ENCODE measurements at regions not wholly inside any gene's neighbourhood (a gene's known extent, or its start where the extent isn't known, plus 50 kb on each side); places are given as distances from the start of the nearest gene placed in this dataset.

- Histone ChIP-seq H4K20me1 (ENCODE audit: insufficient read depth) (no peaks in the 10 kb centered on the region), H3K27me3 (ENCODE audit: insufficient read depth) (no peaks in the 10 kb centered on the region), H3K27ac (ENCODE audit: low read depth in 2 of 2, low read length in 1 of 2) (no peak overlapping the region), H3K4me3 (ENCODE audit: low read depth in 2 of 2, low read length in 1 of 2) (no peak overlapping the region), H3K4me2 (no peak overlapping the region), H3K36me3 (replicated peaks in 1 of 2; ENCODE audit: control insufficient read depth in 1 of 2, insufficient read depth in 2 of 2, low read length in 1 of 2) (no peaks in the 10 kb centered on the region), H3K9me2 (no peaks in the 10 kb centered on the region), H3K9ac (no peak overlapping the region), H3F3A (replicated peaks; ENCODE audit: insufficient read depth) (no peaks in the 10 kb centered on the region), H3K4me1 (ENCODE audit: control insufficient read depth in 1 of 2, insufficient read depth in 2 of 2, low read depth in 1 of 2, low read length in 1 of 2) (peaks cover 0 to 7% of the 10 kb centered on the region in 2 experiments; a peak in 2 of 4 replicates), H2AFZ (ENCODE audit: low read depth) (no peak overlapping the region), H3K79me2 (ENCODE audit: insufficient read depth) (no peaks in the 10 kb centered on the region), H3K9me3 (no peaks in the 10 kb centered on the region)
- no peak for DNase-seq
- POLR2A ChIA-PET, result no interaction called here
- CTCF ChIA-PET, result interaction anchor here (0.8 to 1.7 kb wide), 3 partner anchors 11 to 101 kb away, joined by 3 to 5 read pairs (median 3); no protein-coding TSS in a partner anchor
- TF ChIP-seq IRF3 (IDR thresholded peaks at IDR 0.05; ENCODE audit: low read depth, low read length) (no peak), TAF1 (IDR thresholded peaks at IDR 0.05; ENCODE audit: borderline replicate concordance, low read depth, low read length) (no peak), GABPA (IDR thresholded peaks at IDR 0.05; ENCODE audit: low read depth) (no peak)
These were observed 184.6 kb upstream of the PHYHIPL start for GRCh38 chr10:58991856-58992255.

- POLR2A ChIA-PET, result no interaction called here
- no peak for TF ChIP-seq RAD21 (IDR thresholded peaks at IDR 0.05; ENCODE audit: low read length)
- TF ChIP-seq REST (IDR thresholded peaks at IDR 0.05; ENCODE audit: low read depth, low read length), result no peak
- TF ChIP-seq RXRA (IDR thresholded peaks at IDR 0.05; ENCODE audit: borderline replicate concordance, low read depth), result no peak
- TF ChIP-seq MEF2A (IDR thresholded peaks at IDR 0.05; ENCODE audit: borderline replicate concordance, low read depth), result no peak
- TF ChIP-seq EZH2phosphoT487 (IDR thresholded peaks at IDR 0.05; ENCODE audit: borderline replicate concordance, low read depth), result no peak
- no peak for TF ChIP-seq USF1 (IDR thresholded peaks at IDR 0.05; ENCODE audit: borderline replicate concordance, low read depth)
- no peak for TF ChIP-seq IRF3 (IDR thresholded peaks at IDR 0.05; ENCODE audit: low read depth, low read length)
- TF ChIP-seq PBX3 (IDR thresholded peaks at IDR 0.05), result no peak
- no peak for TF ChIP-seq RCOR1 (IDR thresholded peaks at IDR 0.05; ENCODE audit: low read length)
- TF ChIP-seq FOSL2 (IDR thresholded peaks at IDR 0.05; ENCODE audit: borderline replicate concordance, low read depth), result no peak
- TF ChIP-seq SMC3 (IDR thresholded peaks at IDR 0.05; ENCODE audit: low read depth, low read length), result no peak
- TF ChIP-seq SIN3A (IDR thresholded peaks at IDR 0.05; ENCODE audit: borderline replicate concordance, low read depth, low read length), result no peak
- Histone ChIP-seq H3K4me2 (no peak overlapping the region), H3K9ac (no peak overlapping the region), H3K9me2 (no peaks in the 10 kb centered on the region), H3K4me1 (ENCODE audit: control insufficient read depth in 1 of 2, insufficient read depth in 2 of 2, low read depth in 1 of 2, low read length in 1 of 2) (peaks cover 0 to 7% of the 10 kb centered on the region in 2 experiments; a peak in 2 of 4 replicates), H3K27ac (ENCODE audit: low read depth in 2 of 2, low read length in 1 of 2) (no peak overlapping the region), H4K20me1 (ENCODE audit: insufficient read depth) (no peaks in the 10 kb centered on the region), H3K4me3 (ENCODE audit: low read depth in 2 of 2, low read length in 1 of 2) (no peak overlapping the region), H3K79me2 (ENCODE audit: insufficient read depth) (no peaks in the 10 kb centered on the region), H3F3A (replicated peaks; ENCODE audit: insufficient read depth) (no peaks in the 10 kb centered on the region), H2AFZ (ENCODE audit: low read depth) (no peak overlapping the region), H3K9me3 (no peaks in the 10 kb centered on the region), H3K36me3 (replicated peaks in 1 of 2; ENCODE audit: control insufficient read depth in 1 of 2, insufficient read depth in 2 of 2, low read length in 1 of 2) (no peaks in the 10 kb centered on the region), H3K27me3 (ENCODE audit: insufficient read depth) (no peaks in the 10 kb centered on the region)
- 56% methylated on average over 4 of the region's 4 CpGs for WGBS (ENCODE audit: low lambda C conversion rate)
- DNase-seq, result no peak
- CTCF ChIA-PET, result interaction anchor here (0.7 kb wide), 1 partner anchor 53 kb away, joined by 3 read pairs; no protein-coding TSS in a partner anchor
These were observed 183.5 kb upstream of the PHYHIPL start for GRCh38 chr10:58992830-58993460.
